ENCODE measurements at regions not wholly inside any gene's neighbourhood (a gene's known extent, or its start where the extent isn't known, plus 50 kb on each side); places are given as distances from the start of the nearest gene placed in this dataset.

- Histone ChIP-seq H3K4me1 (replicated peaks) (no peaks in the 10 kb centered on the region), H3K36me3 (no peaks in the 10 kb centered on the region), H3K4me3 (no peak overlapping the region), H3K27me3 (replicated peaks; ENCODE audit: insufficient read depth) (no peaks in the 10 kb centered on the region), H3K27ac (no peak overlapping the region), H3K9me3 (no peaks in the 10 kb centered on the region)
- no peak for DNase-seq (ENCODE audit: low spot score)
- 81% methylated on average over 3 of the region's 3 CpGs for WGBS
- intact Hi-C loops (cut with DNase I), result no loop called here
- TF ChIP-seq POLR2AphosphoS5 (IDR thresholded peaks at IDR 0.05) (no peak), POLR2A (IDR thresholded peaks at IDR 0.05) (no peak), CTCF (IDR thresholded peaks at IDR 0.05) (no peak)
These were observed 88.2 kb upstream of the AKT3 start for GRCh38 chr1:243938208-243938607.

- no peaks in the 10 kb centered on the region for H3K27me3 ChIP-seq (replicated peaks; ENCODE audit: insufficient read depth)
- no peak for DNase-seq (ENCODE audit: low spot score)
- intact Hi-C loops (cut with DNase I), result no loop called here
- no peak overlapping the region for H3K4me3 ChIP-seq
- TF ChIP-seq CTCF (IDR thresholded peaks at IDR 0.05), result no peak
- no peak for TF ChIP-seq POLR2A (IDR thresholded peaks at IDR 0.05)
- TF ChIP-seq POLR2AphosphoS5 (IDR thresholded peaks at IDR 0.05), result no peak
- H3K4me1 ChIP-seq (replicated peaks), result no peaks in the 10 kb centered on the region
- H3K36me3 ChIP-seq, result no peaks in the 10 kb centered on the region
- no peaks in the 10 kb centered on the region for H3K9me3 ChIP-seq
- H3K27ac ChIP-seq, result no peak overlapping the region
- WGBS, result 94% methylated on average over 4 of the region's 4 CpGs
These were observed 83.5 kb upstream of the AKT3 start for GRCh38 chr1:243933495-243933894.

- Histone ChIP-seq H3K4me1 (replicated peaks) (no peaks in the 10 kb centered on the region), H3K4me3 (no peak overlapping the region), H3K27me3 (replicated peaks; ENCODE audit: insufficient read depth) (no peaks in the 10 kb centered on the region), H3K36me3 (no peaks in the 10 kb centered on the region), H3K27ac (no peak overlapping the region), H3K9me3 (no peaks in the 10 kb centered on the region)
- 92% methylated on average over 4 of the region's 4 CpGs for WGBS
- no peak for DNase-seq (ENCODE audit: low spot score)
- TF ChIP-seq POLR2AphosphoS5 (IDR thresholded peaks at IDR 0.05) (no peak), CTCF (IDR thresholded peaks at IDR 0.05) (no peak), POLR2A (IDR thresholded peaks at IDR 0.05) (no peak)
- intact Hi-C loops (cut with DNase I), result no loop called here
These were observed 81.9 kb upstream of the AKT3 start for GRCh38 chr1:243931957-243932356.

- no peak for TF ChIP-seq POLR2AphosphoS5 (IDR thresholded peaks at IDR 0.05)
- no peak for TF ChIP-seq POLR2A (IDR thresholded peaks at IDR 0.05)
- TF ChIP-seq CTCF (IDR thresholded peaks at IDR 0.05), result no peak
- WGBS, result 32% methylated on average over 24 of the region's 24 CpGs
- Histone ChIP-seq H3K4me3 (no peak overlapping the region), H3K9me3 (no peaks in the 10 kb centered on the region), H3K4me1 (replicated peaks) (no peaks in the 10 kb centered on the region), H3K27ac (no peak overlapping the region), H3K27me3 (replicated peaks; ENCODE audit: insufficient read depth) (no peaks in the 10 kb centered on the region), H3K36me3 (no peaks in the 10 kb centered on the region)
- intact Hi-C loops (cut with DNase I), result no loop called here
- no peak for DNase-seq (ENCODE audit: low spot score)
These were observed 81.0 kb upstream of the AKT3 start for GRCh38 chr1:243930822-243931671.

- no peaks in the 10 kb centered on the region for H3K27me3 ChIP-seq (replicated peaks; ENCODE audit: insufficient read depth)
- no peak overlapping the region for H3K27ac ChIP-seq
- H3K4me1 ChIP-seq (replicated peaks), result no peaks in the 10 kb centered on the region
- H3K9me3 ChIP-seq, result no peaks in the 10 kb centered on the region
- H3K4me3 ChIP-seq, result no peak overlapping the region
- intact Hi-C loops (cut with DNase I), result no loop called here
- WGBS, result 90% methylated on average over 2 of the region's 2 CpGs
- no peaks in the 10 kb centered on the region for H3K36me3 ChIP-seq
- DNase-seq (ENCODE audit: low spot score), result no peak
- TF ChIP-seq POLR2AphosphoS5 (IDR thresholded peaks at IDR 0.05), result no peak
- TF ChIP-seq POLR2A (IDR thresholded peaks at IDR 0.05), result no peak
- TF ChIP-seq CTCF (IDR thresholded peaks at IDR 0.05), result no peak
These were observed 77.3 kb upstream of the AKT3 start for GRCh38 chr1:243927381-243927780.
